AG09319 (cell line): ENCODE measurements at regions not wholly inside any gene's neighbourhood (a gene's known extent, or its start where the extent isn't known, plus 50 kb on each side); places are given as distances from the start of the nearest gene placed in this dataset.

ENCODE experiments used
- DNase-seq: peaks from one replicate; pipeline ENCODE4 v3.0.0-alpha.2; 2010; ENCODE audit warnings: low read depth; ENCODE audit errors: extremely low read depth
- TF ChIP-seq, protein P1 (sequence below): IDR thresholded peaks from 2 replicates; pipeline ENCODE4 v1.5.1; 2011; ENCODE audit warnings: low read depth, mild to moderate bottlenecking, inconsistent platforms, low read length, moderate library complexity

DNA sequence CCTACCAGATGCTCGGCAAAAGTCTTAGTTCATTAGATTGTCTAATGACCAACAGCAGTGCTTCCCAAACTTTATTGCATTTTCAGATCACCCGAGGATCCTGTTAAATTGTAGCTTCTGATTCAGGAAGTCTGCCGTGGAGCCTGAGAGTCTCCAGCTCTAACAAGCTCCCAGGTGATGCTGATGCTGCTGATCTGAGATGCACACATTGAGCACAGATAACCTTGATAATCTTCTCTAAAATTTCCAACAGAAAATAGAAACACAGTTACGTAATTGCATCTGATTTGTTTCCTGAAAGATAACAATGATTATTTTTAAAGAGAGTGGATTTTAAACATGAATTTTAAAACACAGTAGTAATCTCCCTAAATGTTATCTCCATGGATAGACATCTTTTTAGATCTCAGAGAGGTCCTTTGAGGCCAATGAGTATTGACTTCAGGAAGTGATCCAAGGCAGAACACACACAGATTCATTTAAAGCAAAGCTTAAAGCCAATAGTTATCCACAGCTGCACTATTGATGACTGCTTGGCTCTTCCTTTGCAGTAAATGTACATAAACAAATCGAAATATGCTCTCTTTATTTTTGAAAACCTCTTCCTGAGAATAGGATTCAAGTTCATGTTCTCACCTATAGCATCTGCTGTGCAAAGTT lies 122.8 kb upstream of the TNPO1 start:
- TF ChIP-seq, protein P1, sequence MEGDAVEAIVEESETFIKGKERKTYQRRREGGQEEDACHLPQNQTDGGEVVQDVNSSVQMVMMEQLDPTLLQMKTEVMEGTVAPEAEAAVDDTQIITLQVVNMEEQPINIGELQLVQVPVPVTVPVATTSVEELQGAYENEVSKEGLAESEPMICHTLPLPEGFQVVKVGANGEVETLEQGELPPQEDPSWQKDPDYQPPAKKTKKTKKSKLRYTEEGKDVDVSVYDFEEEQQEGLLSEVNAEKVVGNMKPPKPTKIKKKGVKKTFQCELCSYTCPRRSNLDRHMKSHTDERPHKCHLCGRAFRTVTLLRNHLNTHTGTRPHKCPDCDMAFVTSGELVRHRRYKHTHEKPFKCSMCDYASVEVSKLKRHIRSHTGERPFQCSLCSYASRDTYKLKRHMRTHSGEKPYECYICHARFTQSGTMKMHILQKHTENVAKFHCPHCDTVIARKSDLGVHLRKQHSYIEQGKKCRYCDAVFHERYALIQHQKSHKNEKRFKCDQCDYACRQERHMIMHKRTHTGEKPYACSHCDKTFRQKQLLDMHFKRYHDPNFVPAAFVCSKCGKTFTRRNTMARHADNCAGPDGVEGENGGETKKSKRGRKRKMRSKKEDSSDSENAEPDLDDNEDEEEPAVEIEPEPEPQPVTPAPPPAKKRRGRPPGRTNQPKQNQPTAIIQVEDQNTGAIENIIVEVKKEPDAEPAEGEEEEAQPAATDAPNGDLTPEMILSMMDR, result no peak
- DNase-seq, result no peak

DNA sequence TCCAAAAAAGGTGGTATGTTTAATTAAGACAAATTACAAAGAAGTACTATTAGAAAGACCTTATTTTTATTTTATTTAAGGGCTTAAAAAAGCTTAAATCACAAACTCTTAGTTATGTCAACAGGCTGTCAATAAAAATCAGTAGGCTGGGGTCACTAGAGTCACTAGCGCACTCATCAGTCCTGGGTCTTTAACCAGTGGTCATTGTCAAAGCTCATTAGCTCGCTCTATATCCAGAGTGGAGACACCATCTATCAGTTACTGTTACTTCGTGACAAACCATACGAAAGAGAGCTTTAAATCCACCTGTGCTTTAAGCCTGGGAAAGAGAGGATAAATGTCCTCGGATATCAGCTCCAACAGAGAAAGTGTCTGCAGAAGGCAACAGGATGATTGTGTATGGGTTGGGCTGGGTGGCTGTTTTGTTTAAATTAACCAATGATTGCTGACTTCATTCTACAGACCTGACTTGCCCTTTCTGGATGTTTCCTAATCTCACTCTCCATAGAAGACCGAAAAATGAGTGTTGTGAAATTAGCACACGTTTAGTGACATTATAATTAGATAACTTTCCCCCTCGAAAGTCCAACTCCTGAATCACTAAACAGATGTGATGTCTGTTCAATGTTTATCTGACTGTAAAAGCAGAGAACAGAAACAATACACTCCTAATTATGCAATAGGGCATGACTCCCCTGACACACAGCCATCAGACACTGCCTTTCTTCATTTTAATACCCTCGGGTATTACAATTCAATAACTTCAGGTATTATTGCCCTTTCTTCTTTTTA lies 123.6 kb upstream of the TNPO1 start:
- DNase-seq, result peak; percentile 7
- TF ChIP-seq, protein P1, result no peak

- TF ChIP-seq, protein P1, result no peak
- no peak for DNase-seq
Measured at GRCh38 chr5:72692231-72692637, 124.2 kb upstream of the TNPO1 start.

DNA sequence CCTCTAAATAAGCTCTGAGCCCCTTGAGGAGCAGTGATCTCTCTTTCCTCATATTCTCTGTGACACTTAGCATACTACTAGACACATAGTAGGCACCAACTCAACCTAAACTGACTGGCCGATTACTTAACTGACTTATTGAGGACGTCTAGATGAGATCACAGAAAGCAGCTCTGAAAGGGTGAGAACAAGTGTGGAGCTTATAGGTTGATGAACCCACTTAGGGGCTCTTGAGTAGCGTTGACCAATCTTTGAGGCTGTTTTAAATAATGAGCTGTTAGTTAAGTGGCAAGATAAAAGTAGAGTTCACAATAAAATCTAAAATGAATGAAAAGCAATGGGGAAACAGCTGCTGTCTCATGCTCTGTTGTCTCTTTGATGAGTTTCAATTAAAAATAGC lies 124.7 kb upstream of the TNPO1 start:
- TF ChIP-seq, protein P1, result no peak
- no peak for DNase-seq

- TF ChIP-seq, protein P1, result no peak
- DNase-seq, result no peak
Measured at GRCh38 chr5:72688916-72689315, 127.5 kb upstream of the TNPO1 start.

- TF ChIP-seq, protein P1, result no peak
- DNase-seq, result no peak
Measured at GRCh38 chr5:72687288-72687687, 129.2 kb upstream of the TNPO1 start.

DNA sequence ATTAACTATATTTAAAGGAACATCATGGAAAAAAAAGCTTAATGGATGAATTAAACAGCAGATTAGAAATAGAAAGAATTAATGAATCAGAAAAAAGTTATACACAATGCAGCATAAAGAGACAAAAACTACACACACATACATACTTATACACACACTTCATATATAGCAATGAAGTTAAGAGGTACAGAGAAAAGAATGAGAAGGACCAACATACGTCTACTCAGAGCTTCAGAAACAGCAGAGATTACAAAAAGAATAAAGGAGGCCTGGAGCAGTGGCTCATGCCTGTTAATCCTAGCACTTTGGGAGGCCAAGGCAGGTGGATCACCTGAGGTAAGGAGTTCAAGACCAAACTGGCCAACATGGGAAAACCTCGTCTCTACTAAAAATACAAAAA lies 133.9 kb upstream of the TNPO1 start:
- TF ChIP-seq, protein P1, result no peak
- DNase-seq, result no peak
